Spleen (tissue), 11 donors: ENCODE measurements at regions not wholly inside any gene's neighbourhood (a gene's known extent, or its start where the extent isn't known, plus 50 kb on each side); places are given as distances from the start of the nearest gene placed in this dataset.
A peak's percentile ranks its signal among the peaks of the same experiment; 100 is the strongest.

Experiments used
- DNase-seq: peaks from one replicate; pipeline ENCODE4 v3.0.0-alpha.2; 2020
- H3K27ac ChIP-seq, 8 donors: fragments of 200-600 bp; sonication (generic) in 7 of 8; 1 replicate in 4 of 8; 2 replicates in 4 of 8; pipeline versions ENCODE4 v1.5.0 to v1.8.0; 2016 to 2021; ENCODE audit warnings: inconsistent platforms in 4 of 8, mild to moderate bottlenecking in 4 of 8, moderate library complexity in 1 of 8
- H3K27me3 ChIP-seq, 7 donors: fragments of 200-600 bp; sonication (generic) in 6 of 7; replicated peaks in 1 of 7; 1 replicate in 4 of 7; 2 replicates in 3 of 7; pipeline versions ENCODE4 v1.5.0 to v1.8.0; 2016 to 2021; ENCODE audit warnings: inconsistent platforms in 3 of 7, mild to moderate bottlenecking in 1 of 7
- H3K36me3 ChIP-seq, 6 donors: fragments of 200-600 bp; sonication (generic) in 5 of 6; 1 replicate in 4 of 6; 2 replicates in 2 of 6; pipeline versions ENCODE4 v1.5.0 to v1.8.0; 2016 to 2021; ENCODE audit warnings: inconsistent platforms in 2 of 6
- H3K4me1 ChIP-seq, 6 donors: fragments of 200-600 bp; sonication (generic) in 5 of 6; 1 replicate in 3 of 6; 2 replicates in 3 of 6; pipeline versions ENCODE4 v1.5.0 to v1.8.0; 2016 to 2021; ENCODE audit warnings: inconsistent platforms in 3 of 6
- H3K4me3 ChIP-seq, 8 donors: fragments of 200-600 bp; sonication (generic) in 7 of 8; 1 replicate in 4 of 8; 2 replicates in 4 of 8; pipeline versions ENCODE4 v1.5.0 to v1.8.0; 2016 to 2021; ENCODE audit warnings: inconsistent platforms in 4 of 8, mild to moderate bottlenecking in 4 of 8, moderate library complexity in 2 of 8
- H3K9me3 ChIP-seq, 8 donors: fragments of 200-600 bp; sonication (generic) in 7 of 8; 1 replicate in 4 of 8; 2 replicates in 4 of 8; pipeline versions ENCODE4 v1.5.0 to v1.8.0; 2016 to 2021; ENCODE audit warnings: inconsistent platforms in 4 of 8
- CTCF ChIP-seq, 11 experiments: fragments of 200-600 bp in 7 of 11; fragments of 450-650 bp in 4 of 11; sonication (generic) in 4 of 11; IDR thresholded peaks in 8 of 11; conservative IDR thresholded peaks in 3 of 11; 1 replicate in 7 of 11; 2 replicates in 4 of 11; pipeline versions ENCODE4 v1.4.0 to v1.8.0; 2016 to 2021; ENCODE audit warnings: antibody characterized with exemption in 11 of 11, inconsistent platforms in 4 of 11, mild to moderate bottlenecking in 1 of 11
- POLR2A ChIP-seq, 3 donors: fragments of 450-650 bp; IDR thresholded peaks; one replicate each; pipeline ENCODE4 v1.5.1; 2017; ENCODE audit warnings: antibody characterized with exemption in 3 of 3, mild to moderate bottlenecking in 1 of 3
- POLR2AphosphoS5 ChIP-seq, 3 donors: sonication (generic); formaldehyde crosslinking; IDR thresholded peaks; one replicate each; pipeline ENCODE4 v1.5.1; 2017; ENCODE audit warnings: antibody characterized with exemption in 3 of 3
- WGBS, 5 donors: extraction: QIAGEN DNeasy Blood & Tissue Kit in 3 of 5; methylation state at CpG; one replicate each; pipeline versions ENCODE4 v1.1.5 to v1.1.7; 2013 to 2018; 5-methylcytosine and 5-hydroxymethylcytosine counted together
- intact Hi-C: fragments of 100-400 bp; cut with DNase I; formaldehyde crosslinking; loops from one replicate; pipeline ENCODE4 v1.15.0; 2023; ENCODE audit warnings: low total_unique reads
- donor health status: healthy with polysubstance abuse.
- donor health status: DM: no; HTN: no; CAD: no; lungs with moderate emphysema.
- donor health status: DM: no; HTN: no; CAD: no.
- donor health status: Bipolar disorder and iron deficiency.
- donor health status: healthy.
- donor health status: DM: no; HTN: no; CAD: no.
- donor health status: DM: yes; HTN: yes; CAD: no.

- no peaks in the 10 kb centered on the region for H3K36me3 ChIP-seq
- H3K27me3 ChIP-seq: peaks cover 0 to 10% (median 0%) of the 10 kb centered on the region in 7 donors
- peaks cover 0 to 31% (median 13%) of the 10 kb centered on the region in 6 donors for H3K4me1 ChIP-seq
- TF ChIP-seq CTCF (IDR thresholded peaks at IDR 0.05 in 8 of 11, conservative IDR thresholded peaks at IDR 0.05 in 3 of 11) (no peak), POLR2AphosphoS5 (IDR thresholded peaks at IDR 0.05) (no peak), POLR2A (IDR thresholded peaks at IDR 0.05) (no peak)
- no peak overlapping the region for H3K27ac ChIP-seq
- no peak for DNase-seq
- no peak overlapping the region for H3K4me3 ChIP-seq
- no peaks in the 10 kb centered on the region for H3K9me3 ChIP-seq
- WGBS, 5 donors: 78 to 93% (median 89%) methylated on average over 9 to 21 of the region's 21 CpGs
- intact Hi-C loops: no loop called here
Measured at GRCh38 chr16:85251225-85251760, 139.0 kb upstream of the CIBAR2 start.

- 85 to 93% (median 92%) methylated on average over 14 of the region's 14 CpGs for WGBS, 5 donors
- TF ChIP-seq POLR2A (IDR thresholded peaks at IDR 0.05) (no peak), CTCF (IDR thresholded peaks at IDR 0.05 in 8 of 11, conservative IDR thresholded peaks at IDR 0.05 in 3 of 11) (no peak), POLR2AphosphoS5 (IDR thresholded peaks at IDR 0.05) (no peak)
- H3K27me3 ChIP-seq: peaks cover 0 to 4% (median 0%) of the 10 kb centered on the region in 7 donors
Measured at GRCh38 chr16:85252014-85252413, 139.7 kb upstream of the CIBAR2 start.

GRCh38 chr16:85252461-85252860, 140.2 kb upstream of the CIBAR2 start:
- H3K4me1 ChIP-seq: peaks cover 0 to 34% (median 13%) of the 10 kb centered on the region in 6 donors
- 33 to 48% (median 42%) methylated on average over 6 to 9 of the region's 9 CpGs for WGBS, 5 donors
- no peak for DNase-seq
- H3K27ac ChIP-seq: no peak overlapping the region
- H3K36me3 ChIP-seq: no peaks in the 10 kb centered on the region
- no peaks in the 10 kb centered on the region for H3K27me3 ChIP-seq
- intact Hi-C loops: no loop called here
- no peaks in the 10 kb centered on the region for H3K9me3 ChIP-seq
- no peak overlapping the region for H3K4me3 ChIP-seq
- no peak for TF ChIP-seq POLR2AphosphoS5 (IDR thresholded peaks at IDR 0.05)
- no peak for TF ChIP-seq POLR2A (IDR thresholded peaks at IDR 0.05)
- no peak for TF ChIP-seq CTCF (IDR thresholded peaks at IDR 0.05 in 8 of 11, conservative IDR thresholded peaks at IDR 0.05 in 3 of 11)

More at GRCh38 chr16:85252014-85252413, 139.7 kb upstream of the CIBAR2 start:
- no peak for DNase-seq
- Histone ChIP-seq H3K4me1 (peaks cover 0 to 34% (median 13%) of the 10 kb centered on the region in 6 donors), H3K9me3 (no peaks in the 10 kb centered on the region), H3K36me3 (no peaks in the 10 kb centered on the region), H3K27ac (no peak overlapping the region), H3K4me3 (no peak overlapping the region)
- intact Hi-C loops: no loop called here

GRCh38 chr16:85253084-85253941, 141.0 kb upstream of the CIBAR2 start:
- no peak overlapping the region for H3K4me3 ChIP-seq
- H3K36me3 ChIP-seq: no peaks in the 10 kb centered on the region
- peaks cover 0 to 3% (median 0%) of the 10 kb centered on the region in 7 donors for H3K27me3 ChIP-seq
- no peak overlapping the region for H3K27ac ChIP-seq
- DNase-seq: peak; percentile 92
- intact Hi-C loops: no loop called here
- H3K9me3 ChIP-seq: no peaks in the 10 kb centered on the region
- H3K4me1 ChIP-seq: peaks cover 0 to 39% (median 16%) of the 10 kb centered on the region in 6 donors
- TF ChIP-seq POLR2A (IDR thresholded peaks at IDR 0.05): no peak
- TF ChIP-seq CTCF (IDR thresholded peaks at IDR 0.05 in 8 of 11, conservative IDR thresholded peaks at IDR 0.05 in 3 of 11): peak; percentile 67 to 97 (median 90)
- peak in 1 of 3 donors; percentile 15 for TF ChIP-seq POLR2AphosphoS5 (IDR thresholded peaks at IDR 0.05)
- WGBS, 5 donors: 33 to 60% (median 46%) methylated on average over 6 to 18 of the region's 22 CpGs
